HCT116 (cell line): ENCODE measurements at regions not wholly inside any gene's neighbourhood (a gene's known extent, or its start where the extent isn't known, plus 50 kb on each side); places are given as distances from the start of the nearest gene placed in this dataset.

Experiments
- ATAC-seq: fragments of 200-7000 bp; cut with Tn5 transposase; 2 replicates; pipeline ENCODE4 v1.9.1; 2020; ENCODE audit warnings: mild to moderate bottlenecking, moderate library complexity
- BruUV-seq: library from RNA; stranded (reverse); fragments of 400-500 nt; replicated peaks from 2 replicates; lab custom pipeline; 2021; lab: Mats Ljungman, UMichigan
- CTCF ChIA-PET: fragments of 300-600 bp; sonication (Branson Sonifier 250); formaldehyde crosslinking; loops from one replicate; lab custom pipeline; 2021; ENCODE audit warnings: antibody characterized with exemption; lab: Charles Lee
- POLR2A ChIA-PET: fragments of 300-600, 350-600 bp; sonication (Branson Sonifier 250); formaldehyde crosslinking; loops from one replicate; lab custom pipeline; 2021; ENCODE audit warnings: antibody characterized with exemption; lab: Charles Lee
- RAD21 ChIA-PET, 2 experiments: fragments of 300-600 bp; sonication (Branson Sonifier 250); formaldehyde crosslinking; loops; one replicate each; lab custom pipeline; 2023; ENCODE audit warnings: low total read pairs in 2 of 2; ENCODE audit not compliant: uncharacterized antibody in 2 of 2, unreplicated experiment in 2 of 2, low non-redundant PET in 1 of 2; lab: Charles Lee
- DNase-seq: peaks from one replicate; pipeline ENCODE4 v3.0.0-alpha.2; 2010; ENCODE audit warnings: low read depth, low spot score
- H2AFZ ChIP-seq: fragments of 200-600 bp; shearing (Covaris generic), sonication (generic); 2 replicates; pipeline ENCODE4 v1.6.1; 2017; ENCODE audit warnings: low read depth, mixed run types, mixed read lengths, antibody characterized with exemption, low read length; ENCODE audit not compliant: poor library complexity, severe bottlenecking
- H3K27ac ChIP-seq: 2 replicates; pipeline ENCODE4 v1.5.1; 2012; ENCODE audit warnings: low read depth, low read length
- H3K27me3 ChIP-seq: fragments of 200-600 bp; sonication (generic); 2 replicates; pipeline ENCODE4 v1.6.1; 2016; ENCODE audit warnings: mixed run types, low read length, mixed read lengths; ENCODE audit not compliant: insufficient read depth
- H3K36me3 ChIP-seq, 2 experiments: fragments of 200-500 bp in 1 of 2; fragments of 200-600 bp in 1 of 2; sonication (Bioruptor generic) in 1 of 2; sonication (generic) in 1 of 2; 2 replicates each; pipeline versions ENCODE4 v1.5.1 to v1.6.1; 2014 to 2016; ENCODE audit warnings: low read length in 2 of 2, inconsistent platforms in 1 of 2, mixed read lengths in 1 of 2, mixed run types in 1 of 2; ENCODE audit not compliant: insufficient read depth in 2 of 2, control insufficient read depth in 1 of 2
- H3K4me1 ChIP-seq, 2 experiments: fragments of 200-600 bp in 1 of 2; sonication (generic) in 1 of 2; 2 replicates each; pipeline versions ENCODE4 v1.5.1 to v1.6.1; 2012 to 2017; ENCODE audit warnings: low read length in 2 of 2, inconsistent platforms in 1 of 2, mild to moderate bottlenecking in 1 of 2, mixed read lengths in 1 of 2, mixed run types in 1 of 2, moderate library complexity in 1 of 2; ENCODE audit not compliant: insufficient read depth in 2 of 2, control insufficient read depth in 1 of 2
- H3K4me2 ChIP-seq: fragments of 200-600 bp; sonication (generic); 2 replicates; pipeline ENCODE4 v1.6.1; 2017; ENCODE audit warnings: mixed run types, low read length, mixed read lengths
- H3K4me3 ChIP-seq, 2 experiments: fragments of 200-600 bp in 1 of 2; sonication (generic) in 1 of 2; replicated peaks in 1 of 2; 2 replicates each; pipeline ENCODE4 v1.5.1; 2011 to 2016; ENCODE audit warnings: low read length in 2 of 2, control low read depth in 1 of 2, low read depth in 1 of 2, mild to moderate bottlenecking in 1 of 2, mixed read lengths in 1 of 2, mixed run types in 1 of 2
- H3K79me2 ChIP-seq: fragments of 200-600 bp; sonication (generic); 2 replicates; pipeline ENCODE4 v1.6.1; 2017; ENCODE audit warnings: mild to moderate bottlenecking, mixed run types, low read length, moderate library complexity, mixed read lengths; ENCODE audit not compliant: insufficient read depth
- H3K9ac ChIP-seq: fragments of 200-600 bp; sonication (generic); 2 replicates; pipeline ENCODE4 v1.6.1; 2016; ENCODE audit warnings: low read length, mixed read lengths
- H3K9me2 ChIP-seq: fragments of 200-600 bp; sonication (generic), shearing (Covaris generic); 2 replicates; pipeline ENCODE4 v1.6.1; 2017; ENCODE audit warnings: mixed run types, mild to moderate bottlenecking, moderate library complexity; ENCODE audit not compliant: insufficient read depth
- H3K9me3 ChIP-seq, 2 experiments: fragments of 200-500 bp in 1 of 2; fragments of 200-600 bp in 1 of 2; sonication (Bioruptor generic) in 1 of 2; sonication (generic) in 1 of 2; 2 replicates each; pipeline ENCODE4 v1.6.1; 2014 to 2017; ENCODE audit warnings: low read length in 2 of 2, mixed read lengths in 2 of 2, inconsistent platforms in 1 of 2, low read depth in 1 of 2, mild to moderate bottlenecking in 1 of 2, mixed run types in 1 of 2, moderate library complexity in 1 of 2; ENCODE audit not compliant: control insufficient read depth in 1 of 2, insufficient read depth in 1 of 2
- H4K20me1 ChIP-seq: fragments of 200-600 bp; sonication (generic), shearing (Covaris generic); 2 replicates; pipeline ENCODE4 v1.6.1; 2017; ENCODE audit warnings: mixed run types, mild to moderate bottlenecking, moderate library complexity; ENCODE audit not compliant: insufficient read depth
- CBX3 ChIP-seq: IDR thresholded peaks from 2 replicates; pipeline ENCODE4 v1.6.1; 2012; ENCODE audit warnings: low read depth
- CEBPB ChIP-seq: IDR thresholded peaks from 2 replicates; pipeline ENCODE4 v1.6.1; 2012; ENCODE audit warnings: low read depth
- EGR1 ChIP-seq: IDR thresholded peaks from 2 replicates; pipeline ENCODE4 v1.6.1; 2012; ENCODE audit warnings: low read depth
- ELF1 ChIP-seq: IDR thresholded peaks from 2 replicates; pipeline ENCODE4 v1.6.1; 2012; ENCODE audit warnings: low read depth, borderline replicate concordance
- EZH2phosphoT487 ChIP-seq: fragments of 200-600 bp; IDR thresholded peaks from 2 replicates; pipeline ENCODE4 v1.6.1; 2018; ENCODE audit warnings: antibody characterized with exemption, borderline replicate concordance
- JUND ChIP-seq: IDR thresholded peaks from 2 replicates; pipeline ENCODE4 v1.6.1; 2012
- POLR2A ChIP-seq: IDR thresholded peaks from 2 replicates; pipeline ENCODE4 v1.7.0; 2011; ENCODE audit warnings: borderline replicate concordance; ENCODE audit not compliant: insufficient read depth, insufficient read length; ENCODE audit errors: extremely low read depth
- POLR2AphosphoS5 ChIP-seq: IDR thresholded peaks from 2 replicates; pipeline ENCODE4 v1.6.1; 2011; ENCODE audit warnings: mild to moderate bottlenecking, low read depth, low read length, moderate library complexity
- RAD21 ChIP-seq: IDR thresholded peaks from 2 replicates; pipeline ENCODE4 v1.6.1; 2012; ENCODE audit warnings: low read depth, mild to moderate bottlenecking
- SIN3A ChIP-seq: IDR thresholded peaks from 2 replicates; pipeline ENCODE4 v1.6.1; 2012; ENCODE audit warnings: low read depth
- TCF7L2 ChIP-seq: IDR thresholded peaks from 2 replicates; pipeline ENCODE4 v1.7.0; 2011; ENCODE audit warnings: borderline replicate concordance, inconsistent platforms; ENCODE audit not compliant: insufficient read depth, insufficient read length; ENCODE audit errors: extremely low read depth
- YY1 ChIP-seq: IDR thresholded peaks from 2 replicates; pipeline ENCODE4 v1.6.1; 2011; ENCODE audit warnings: low read length, low read depth, moderate library complexity, mild to moderate bottlenecking; ENCODE audit not compliant: insufficient replicate concordance; ENCODE audit errors: extremely low read depth
- ZNF274 ChIP-seq: fragments of 200-500 bp; sonication (Bioruptor generic); IDR thresholded peaks from 2 replicates; pipeline ENCODE4 v1.6.1; 2014; ENCODE audit warnings: mild to moderate bottlenecking, low read depth, low read length, inconsistent platforms
- intact Hi-C: fragments of 100-400 bp; cut with micrococcal nuclease; formaldehyde crosslinking; loops from 2 replicates; pipeline ENCODE4 v1.10.0; 2022
- TF ChIP-seq, protein P1 (sequence below): IDR thresholded peaks from 2 replicates; pipeline ENCODE4 v1.6.1; 2012
- TF ChIP-seq, protein P2 (sequence below): IDR thresholded peaks from 2 replicates; pipeline ENCODE4 v1.6.1; 2012; ENCODE audit warnings: low read depth

DNA sequence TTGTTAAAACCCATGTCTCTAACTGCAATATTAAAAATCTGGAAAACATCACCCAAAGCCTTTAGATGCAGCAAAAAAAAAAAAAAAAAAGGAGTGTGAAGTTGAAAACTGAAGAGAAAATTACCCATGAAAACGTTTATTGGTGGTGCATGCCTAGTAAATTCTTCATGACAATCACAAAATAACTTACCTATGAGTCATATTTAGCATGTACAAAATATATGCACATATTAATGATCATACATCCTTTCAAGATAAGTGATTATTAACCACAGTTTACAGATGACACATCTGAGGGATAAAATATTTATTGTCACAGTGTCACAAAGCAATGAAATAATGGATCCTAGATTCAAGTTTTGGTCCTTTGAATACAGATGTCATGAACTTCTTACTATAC, 505.2 kb upstream of the NR5A2 start (continued):
- no peak for TF ChIP-seq TCF7L2
- no peak for TF ChIP-seq RAD21

DNA sequence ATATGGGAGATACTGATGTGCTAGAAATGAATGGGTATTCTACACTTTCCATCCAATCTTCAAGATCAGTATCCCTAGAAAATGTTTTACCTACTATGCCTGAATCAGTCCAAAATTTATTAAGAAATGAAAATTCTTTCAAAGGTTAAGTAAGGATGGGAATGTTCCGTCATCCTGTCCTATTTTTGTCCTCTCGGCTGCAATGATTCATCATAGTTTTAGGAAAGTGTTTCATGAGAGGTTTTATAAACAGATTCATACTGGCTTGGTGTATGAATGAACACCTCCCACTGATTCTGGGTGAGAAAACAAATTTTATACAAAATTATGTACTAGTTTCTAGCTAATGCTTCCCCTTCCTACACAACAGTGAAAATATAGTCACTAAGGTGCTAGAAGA, 504.6 kb upstream of the NR5A2 start:
- no peak overlapping the region for H3K27ac ChIP-seq
- no peak overlapping the region for H3K4me3 ChIP-seq
- no peaks in the 10 kb centered on the region for H3K36me3 ChIP-seq
- ChIA-PET POLR2A (no interaction called here), CTCF (no interaction called here), RAD21 (no interaction called here)
- H3K9me2 ChIP-seq = no peaks in the 10 kb centered on the region
- ATAC-seq = no peak
- no peak overlapping the region for H3K9ac ChIP-seq
- H3K4me1 ChIP-seq = no peaks in the 10 kb centered on the region
- H2AFZ ChIP-seq = no peak overlapping the region
- H3K9me3 ChIP-seq = no peaks in the 10 kb centered on the region
- BruUV-seq = no TSS peak
- intact Hi-C loops = no loop called here
- H3K79me2 ChIP-seq = no peaks in the 10 kb centered on the region
- DNase-seq = no peak
- no peaks in the 10 kb centered on the region for H4K20me1 ChIP-seq
- no peak overlapping the region for H3K4me2 ChIP-seq
- H3K27me3 ChIP-seq = no peaks in the 10 kb centered on the region
- TF ChIP-seq, protein P1, sequence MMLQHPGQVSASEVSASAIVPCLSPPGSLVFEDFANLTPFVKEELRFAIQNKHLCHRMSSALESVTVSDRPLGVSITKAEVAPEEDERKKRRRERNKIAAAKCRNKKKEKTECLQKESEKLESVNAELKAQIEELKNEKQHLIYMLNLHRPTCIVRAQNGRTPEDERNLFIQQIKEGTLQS = no peak
- TF ChIP-seq POLR2A (no peak), EZH2phosphoT487 (no peak), ZNF274 (no peak), CBX3 (no peak), POLR2AphosphoS5 (no peak), CEBPB (no peak), ELF1 (no peak), YY1 (no peak), JUND (no peak), EGR1 (no peak), TCF7L2 (no peak), SIN3A (no peak)
- TF ChIP-seq, protein P2, sequence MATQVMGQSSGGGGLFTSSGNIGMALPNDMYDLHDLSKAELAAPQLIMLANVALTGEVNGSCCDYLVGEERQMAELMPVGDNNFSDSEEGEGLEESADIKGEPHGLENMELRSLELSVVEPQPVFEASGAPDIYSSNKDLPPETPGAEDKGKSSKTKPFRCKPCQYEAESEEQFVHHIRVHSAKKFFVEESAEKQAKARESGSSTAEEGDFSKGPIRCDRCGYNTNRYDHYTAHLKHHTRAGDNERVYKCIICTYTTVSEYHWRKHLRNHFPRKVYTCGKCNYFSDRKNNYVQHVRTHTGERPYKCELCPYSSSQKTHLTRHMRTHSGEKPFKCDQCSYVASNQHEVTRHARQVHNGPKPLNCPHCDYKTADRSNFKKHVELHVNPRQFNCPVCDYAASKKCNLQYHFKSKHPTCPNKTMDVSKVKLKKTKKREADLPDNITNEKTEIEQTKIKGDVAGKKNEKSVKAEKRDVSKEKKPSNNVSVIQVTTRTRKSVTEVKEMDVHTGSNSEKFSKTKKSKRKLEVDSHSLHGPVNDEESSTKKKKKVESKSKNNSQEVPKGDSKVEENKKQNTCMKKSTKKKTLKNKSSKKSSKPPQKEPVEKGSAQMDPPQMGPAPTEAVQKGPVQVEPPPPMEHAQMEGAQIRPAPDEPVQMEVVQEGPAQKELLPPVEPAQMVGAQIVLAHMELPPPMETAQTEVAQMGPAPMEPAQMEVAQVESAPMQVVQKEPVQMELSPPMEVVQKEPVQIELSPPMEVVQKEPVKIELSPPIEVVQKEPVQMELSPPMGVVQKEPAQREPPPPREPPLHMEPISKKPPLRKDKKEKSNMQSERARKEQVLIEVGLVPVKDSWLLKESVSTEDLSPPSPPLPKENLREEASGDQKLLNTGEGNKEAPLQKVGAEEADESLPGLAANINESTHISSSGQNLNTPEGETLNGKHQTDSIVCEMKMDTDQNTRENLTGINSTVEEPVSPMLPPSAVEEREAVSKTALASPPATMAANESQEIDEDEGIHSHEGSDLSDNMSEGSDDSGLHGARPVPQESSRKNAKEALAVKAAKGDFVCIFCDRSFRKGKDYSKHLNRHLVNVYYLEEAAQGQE = no peak
